DND-41 (cell line): ENCODE measurements at regions not wholly inside any gene's neighbourhood (a gene's known extent, or its start where the extent isn't known, plus 50 kb on each side); places are given as distances from the start of the nearest gene placed in this dataset.

ENCODE experiments used
- CTCF ChIP-seq: IDR thresholded peaks from 2 replicates; pipeline ENCODE4 v1.5.1; 2012; ENCODE audit warnings: borderline replicate concordance, low read length, moderate library complexity, mild to moderate bottlenecking; ENCODE audit not compliant: poor library complexity, severe bottlenecking; ENCODE audit errors: extremely low read depth
- EZH2 ChIP-seq: IDR thresholded peaks from 3 replicates; pipeline ENCODE4 v1.6.1; 2012; ENCODE audit warnings: borderline replicate concordance, low read depth, mild to moderate bottlenecking, moderate library complexity, low read length, inconsistent platforms; ENCODE audit not compliant: severe bottlenecking

- TF ChIP-seq EZH2 = no peak
- no peak for TF ChIP-seq CTCF
Observed at GRCh38 chr5:167819406-167819805, 472.0 kb upstream of the WWC1 start.
